Pons (tissue), 1 donor: ENCODE measurements at regions not wholly inside any gene's neighbourhood (a gene's known extent, or its start where the extent isn't known, plus 50 kb on each side); places are given as distances from the start of the nearest gene placed in this dataset.

Experiments
- DNase-seq: peaks from one replicate; pipeline ENCODE4 v3.0.0-alpha.2; 2016; ENCODE audit warnings: low spot score

DNA sequence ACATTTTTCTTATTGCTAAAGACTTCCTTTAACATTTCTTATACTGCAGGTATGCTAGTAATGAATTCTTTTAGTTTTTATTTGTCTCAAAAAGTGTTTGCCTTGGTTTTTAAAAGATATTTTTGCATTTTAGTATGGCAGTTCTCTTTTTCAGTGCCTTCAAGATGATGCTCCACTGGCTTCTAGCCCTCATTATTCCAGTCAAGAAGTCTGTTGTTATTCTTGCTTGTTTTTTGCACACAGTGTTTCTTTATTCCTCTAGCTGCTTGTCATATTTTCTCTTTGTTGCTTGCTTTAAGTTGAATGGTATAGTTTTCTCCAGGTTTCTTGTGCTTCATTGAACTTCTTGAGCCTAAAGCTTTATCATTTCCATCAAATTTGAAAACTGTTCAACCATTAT is 158.0 kb upstream of the SPHKAP start:
- DNase-seq, result no peak

DNA sequence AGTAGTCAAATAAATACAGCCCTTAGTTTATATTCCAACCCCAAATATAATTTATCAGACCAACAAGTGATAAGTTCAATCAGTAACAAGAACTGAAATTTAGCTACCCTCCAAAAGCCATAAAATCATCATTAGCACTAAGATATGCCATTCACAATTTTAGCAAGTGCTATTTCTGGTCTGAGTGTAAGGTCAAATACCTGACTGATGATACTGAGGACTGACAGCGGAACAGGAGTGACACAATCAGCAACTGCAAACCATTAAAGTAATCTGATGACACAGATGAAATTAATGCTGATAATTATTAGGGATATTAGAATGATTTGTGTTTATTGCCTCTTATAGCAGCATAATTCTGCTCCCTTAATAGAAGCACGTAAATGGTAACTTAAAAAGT is 152.7 kb upstream of the SPHKAP start:
- DNase-seq, result no peak

- peak; percentile 10 for DNase-seq
Observed at GRCh38 chr2:228329282-228329681, 147.8 kb upstream of the SPHKAP start.

GRCh38 chr2:228321015-228321414 is 139.5 kb upstream of the SPHKAP start:
- no peak for DNase-seq

- DNase-seq, result no peak
Observed at GRCh38 chr2:228318218-228318617, 136.7 kb upstream of the SPHKAP start.

GRCh38 chr2:228312172-228312571 is 130.7 kb upstream of the SPHKAP start:
- DNase-seq, result no peak

GRCh38 chr2:228303960-228304359 is 122.5 kb upstream of the SPHKAP start:
- no peak for DNase-seq

- no peak for DNase-seq
Observed at GRCh38 chr2:228283491-228284171, 102.1 kb upstream of the SPHKAP start.

DNA sequence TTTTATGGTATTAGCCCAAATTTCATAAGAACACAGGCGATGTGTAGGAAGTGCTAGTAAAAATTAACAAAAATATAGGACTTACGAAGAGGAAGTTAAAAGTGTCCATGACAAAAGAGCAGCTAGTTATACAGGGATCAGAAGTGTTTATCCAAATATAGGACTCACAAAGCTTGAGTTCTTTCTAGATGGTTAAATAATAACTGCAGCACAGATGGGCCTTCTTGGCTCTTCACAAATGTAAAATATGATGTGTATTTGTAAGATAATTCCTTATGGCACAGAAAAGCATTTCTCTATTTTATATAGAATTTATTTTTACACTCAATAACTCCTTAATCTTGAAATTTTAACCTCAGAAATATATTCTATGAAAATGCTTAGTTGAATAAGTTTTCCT is 100.9 kb upstream of the SPHKAP start:
- DNase-seq, result no peak

- DNase-seq, result no peak
Observed at GRCh38 chr2:228273159-228273558, 91.7 kb upstream of the SPHKAP start.

GRCh38 chr2:228269351-228269750 is 87.9 kb upstream of the SPHKAP start:
- no peak for DNase-seq

DNA sequence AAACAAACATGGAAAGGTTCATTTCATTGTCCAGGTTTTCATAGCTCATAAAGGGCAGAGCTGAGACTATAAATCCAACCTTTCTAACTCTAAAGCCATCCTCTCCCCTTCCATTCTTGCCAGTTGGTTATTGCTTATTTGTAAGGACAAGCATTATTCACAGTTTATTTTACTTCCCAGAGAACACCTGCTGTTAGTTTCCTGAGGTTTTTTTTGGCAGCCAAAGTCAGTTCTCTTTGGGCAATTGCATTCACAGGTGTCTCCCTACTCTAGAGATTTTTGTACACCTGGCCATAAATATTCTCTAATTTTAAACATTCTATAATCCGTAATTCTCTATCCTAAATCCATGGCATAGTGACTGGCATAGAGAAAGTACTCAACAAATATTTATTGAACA is 87.3 kb upstream of the SPHKAP start:
- no peak for DNase-seq

DNA sequence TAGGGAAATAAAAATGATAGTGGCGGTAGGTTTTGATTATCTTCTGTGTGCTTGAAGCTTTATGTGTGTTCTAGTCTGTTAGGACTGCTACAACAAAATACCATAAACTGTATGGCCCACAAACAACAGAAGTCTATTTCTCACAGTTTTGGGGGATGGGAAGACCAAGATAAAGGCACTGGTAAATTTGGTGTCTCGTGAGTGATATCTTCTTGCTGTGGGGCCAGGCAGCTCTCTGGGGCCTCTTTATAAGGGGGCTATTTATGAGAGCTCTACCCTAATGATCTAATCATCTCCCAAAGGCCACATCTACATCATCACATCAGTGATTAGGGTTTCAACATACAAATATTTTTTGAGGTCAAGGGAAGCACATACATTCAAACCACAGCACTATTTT is 86.8 kb upstream of the SPHKAP start:
- no peak for DNase-seq

DNA sequence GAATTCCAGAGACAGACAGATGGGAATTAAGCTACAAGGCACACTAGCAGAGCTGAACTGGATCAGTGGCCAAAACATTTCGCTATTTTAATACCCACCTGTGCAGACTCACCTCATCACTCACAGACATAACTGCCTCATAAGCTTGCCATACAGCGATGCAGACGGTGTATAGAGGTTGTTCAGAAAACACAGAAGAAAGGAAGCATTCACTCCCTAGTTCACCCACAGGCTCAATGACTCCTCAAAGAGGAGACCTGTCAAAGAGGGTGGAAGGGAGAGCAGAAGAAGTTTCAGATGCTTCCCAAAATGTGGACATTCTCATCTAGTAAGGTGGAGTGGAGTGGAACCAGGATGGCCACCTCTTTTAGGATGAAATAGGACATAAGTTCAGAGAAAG is 81.7 kb upstream of the SPHKAP start:
- no peak for DNase-seq

- DNase-seq, result no peak
Observed at GRCh38 chr2:228261546-228261945, 80.1 kb upstream of the SPHKAP start.

GRCh38 chr2:228257379-228257778 is 75.9 kb upstream of the SPHKAP start:
- DNase-seq, result no peak

DNA sequence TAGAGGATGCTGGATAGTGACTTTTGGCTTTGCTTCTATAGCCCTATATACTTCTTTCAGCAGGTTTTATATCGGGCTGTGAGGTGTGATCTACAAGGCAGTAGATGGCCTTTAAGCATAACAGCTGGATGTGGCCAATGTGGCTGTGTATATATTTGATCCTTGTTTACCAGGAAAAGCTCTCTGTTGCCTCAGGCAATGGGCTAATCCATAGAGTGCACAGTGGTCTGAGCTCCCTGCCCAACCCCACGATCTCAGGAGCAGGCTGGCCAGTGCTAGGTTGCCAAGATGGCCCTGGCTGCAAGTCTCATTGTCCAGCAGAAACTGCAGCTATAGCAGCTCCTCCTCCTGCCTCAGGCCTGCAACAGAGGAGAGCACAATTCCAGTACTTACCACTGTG is 72.3 kb upstream of the SPHKAP start:
- no peak for DNase-seq

- DNase-seq, result no peak
Observed at GRCh38 chr2:228247335-228247734, 65.8 kb upstream of the SPHKAP start.

DNA sequence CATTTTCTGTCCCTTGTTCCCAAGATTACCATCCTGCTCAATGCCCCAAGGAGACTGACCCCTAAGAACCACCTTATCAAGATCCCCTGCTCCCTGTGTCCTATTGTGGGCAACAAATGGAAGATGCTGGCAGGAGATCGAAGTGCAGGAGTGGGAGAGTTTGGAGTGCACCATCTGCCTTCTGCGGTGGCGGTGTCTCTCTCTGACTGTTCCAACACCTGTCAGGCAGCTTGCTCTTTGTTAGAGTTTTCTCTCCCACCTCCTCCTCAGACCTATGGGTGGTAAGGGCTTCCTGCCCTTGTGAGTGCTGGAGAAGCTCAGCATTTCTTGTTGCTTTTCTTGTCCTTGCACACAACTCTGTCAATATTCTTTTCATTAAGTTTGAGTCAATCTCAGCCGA is 64.1 kb upstream of the SPHKAP start:
- no peak for DNase-seq

GRCh38 chr2:228242591-228242990 is 61.1 kb upstream of the SPHKAP start:
- DNase-seq, result no peak

DNA sequence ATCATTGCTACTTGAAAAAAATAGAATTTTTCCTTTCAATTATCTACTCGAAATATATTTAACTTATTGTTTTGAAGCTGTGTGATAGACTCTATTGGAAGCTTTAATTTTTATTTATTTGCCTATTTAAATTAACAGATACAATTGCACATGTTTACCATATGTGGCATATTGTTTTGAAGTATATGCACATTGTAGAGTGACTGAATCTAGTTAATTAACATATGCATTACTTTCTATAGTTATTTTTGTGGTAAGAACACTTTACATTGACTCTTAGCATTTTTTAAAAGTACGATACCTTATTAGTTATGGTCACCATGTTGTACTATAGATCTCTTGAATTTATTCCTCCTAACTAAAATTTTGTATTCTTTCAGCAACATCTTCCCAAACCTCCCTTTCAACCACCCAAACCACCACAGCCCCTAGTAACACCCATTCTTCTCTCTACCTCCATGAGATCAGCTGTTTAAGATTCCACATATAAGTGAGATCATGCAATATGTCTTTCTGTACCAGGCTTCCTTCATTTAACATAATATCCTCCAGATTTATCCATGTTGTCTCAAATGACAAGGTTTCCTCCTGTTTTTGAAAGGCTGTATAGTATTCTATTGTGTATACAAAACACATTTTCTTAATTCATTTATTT is 58.5 kb upstream of the SPHKAP start:
- no peak for DNase-seq

GRCh38 chr2:228239207-228239906 is 57.9 kb upstream of the SPHKAP start:
- DNase-seq, result no peak
